Panc1 (cell line): ENCODE measurements at regions not wholly inside any gene's neighbourhood (a gene's known extent, or its start where the extent isn't known, plus 50 kb on each side); places are given as distances from the start of the nearest gene placed in this dataset.

Experiments used
- POLR2AphosphoS5 ChIP-seq: IDR thresholded peaks from 2 replicates; pipeline ENCODE4 v1.6.1; 2012; ENCODE audit warnings: mild to moderate bottlenecking, low read depth, low read length, moderate library complexity
- SIN3A ChIP-seq: IDR thresholded peaks from 2 replicates; pipeline ENCODE4 v1.6.1; 2012; ENCODE audit warnings: low read depth, mild to moderate bottlenecking, low read length, moderate library complexity, borderline replicate concordance; ENCODE audit not compliant: insufficient read depth
- TCF7L2 ChIP-seq: IDR thresholded peaks from 2 replicates; pipeline ENCODE4 v1.6.1; 2011; ENCODE audit warnings: mild to moderate bottlenecking, low read depth, low read length, inconsistent platforms
- TF ChIP-seq, protein P1 (sequence below): fragments of 450-650 bp; IDR thresholded peaks from 2 replicates; pipeline ENCODE4 v1.5.1; 2017; ENCODE audit warnings: mild to moderate bottlenecking
- TF ChIP-seq, protein P2 (sequence below), 2 experiments: IDR thresholded peaks; 2 replicates each; pipeline ENCODE4 v1.6.1; 2011 to 2012; ENCODE audit warnings: low read depth in 2 of 2, control low read depth in 1 of 2, low read length in 1 of 2, mild to moderate bottlenecking in 1 of 2, moderate library complexity in 1 of 2; ENCODE audit not compliant: insufficient read depth in 1 of 2

DNA sequence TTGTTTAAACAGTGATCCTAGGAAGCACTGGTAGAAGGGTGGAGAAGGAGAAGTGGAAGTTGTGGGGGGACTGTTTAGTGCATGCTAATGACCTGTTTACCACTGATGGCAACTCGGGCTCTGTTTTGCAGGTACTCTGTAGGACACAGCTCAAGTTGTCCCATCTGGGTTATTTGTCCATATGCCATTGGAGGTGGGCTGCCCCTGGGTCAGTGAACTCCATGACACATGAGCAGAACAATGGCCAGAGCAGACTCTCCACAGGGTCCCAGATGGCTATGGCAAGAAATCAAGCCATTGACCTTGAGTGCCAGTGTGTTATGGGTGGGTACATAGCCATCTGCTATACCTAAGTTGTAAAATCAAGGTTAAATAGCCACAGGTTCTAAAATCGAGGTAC lies 175.9 kb downstream of the GAS1 start:
- TF ChIP-seq, protein P1, sequence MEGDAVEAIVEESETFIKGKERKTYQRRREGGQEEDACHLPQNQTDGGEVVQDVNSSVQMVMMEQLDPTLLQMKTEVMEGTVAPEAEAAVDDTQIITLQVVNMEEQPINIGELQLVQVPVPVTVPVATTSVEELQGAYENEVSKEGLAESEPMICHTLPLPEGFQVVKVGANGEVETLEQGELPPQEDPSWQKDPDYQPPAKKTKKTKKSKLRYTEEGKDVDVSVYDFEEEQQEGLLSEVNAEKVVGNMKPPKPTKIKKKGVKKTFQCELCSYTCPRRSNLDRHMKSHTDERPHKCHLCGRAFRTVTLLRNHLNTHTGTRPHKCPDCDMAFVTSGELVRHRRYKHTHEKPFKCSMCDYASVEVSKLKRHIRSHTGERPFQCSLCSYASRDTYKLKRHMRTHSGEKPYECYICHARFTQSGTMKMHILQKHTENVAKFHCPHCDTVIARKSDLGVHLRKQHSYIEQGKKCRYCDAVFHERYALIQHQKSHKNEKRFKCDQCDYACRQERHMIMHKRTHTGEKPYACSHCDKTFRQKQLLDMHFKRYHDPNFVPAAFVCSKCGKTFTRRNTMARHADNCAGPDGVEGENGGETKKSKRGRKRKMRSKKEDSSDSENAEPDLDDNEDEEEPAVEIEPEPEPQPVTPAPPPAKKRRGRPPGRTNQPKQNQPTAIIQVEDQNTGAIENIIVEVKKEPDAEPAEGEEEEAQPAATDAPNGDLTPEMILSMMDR = no peak
- no peak for TF ChIP-seq SIN3A
- TF ChIP-seq, protein P2, sequence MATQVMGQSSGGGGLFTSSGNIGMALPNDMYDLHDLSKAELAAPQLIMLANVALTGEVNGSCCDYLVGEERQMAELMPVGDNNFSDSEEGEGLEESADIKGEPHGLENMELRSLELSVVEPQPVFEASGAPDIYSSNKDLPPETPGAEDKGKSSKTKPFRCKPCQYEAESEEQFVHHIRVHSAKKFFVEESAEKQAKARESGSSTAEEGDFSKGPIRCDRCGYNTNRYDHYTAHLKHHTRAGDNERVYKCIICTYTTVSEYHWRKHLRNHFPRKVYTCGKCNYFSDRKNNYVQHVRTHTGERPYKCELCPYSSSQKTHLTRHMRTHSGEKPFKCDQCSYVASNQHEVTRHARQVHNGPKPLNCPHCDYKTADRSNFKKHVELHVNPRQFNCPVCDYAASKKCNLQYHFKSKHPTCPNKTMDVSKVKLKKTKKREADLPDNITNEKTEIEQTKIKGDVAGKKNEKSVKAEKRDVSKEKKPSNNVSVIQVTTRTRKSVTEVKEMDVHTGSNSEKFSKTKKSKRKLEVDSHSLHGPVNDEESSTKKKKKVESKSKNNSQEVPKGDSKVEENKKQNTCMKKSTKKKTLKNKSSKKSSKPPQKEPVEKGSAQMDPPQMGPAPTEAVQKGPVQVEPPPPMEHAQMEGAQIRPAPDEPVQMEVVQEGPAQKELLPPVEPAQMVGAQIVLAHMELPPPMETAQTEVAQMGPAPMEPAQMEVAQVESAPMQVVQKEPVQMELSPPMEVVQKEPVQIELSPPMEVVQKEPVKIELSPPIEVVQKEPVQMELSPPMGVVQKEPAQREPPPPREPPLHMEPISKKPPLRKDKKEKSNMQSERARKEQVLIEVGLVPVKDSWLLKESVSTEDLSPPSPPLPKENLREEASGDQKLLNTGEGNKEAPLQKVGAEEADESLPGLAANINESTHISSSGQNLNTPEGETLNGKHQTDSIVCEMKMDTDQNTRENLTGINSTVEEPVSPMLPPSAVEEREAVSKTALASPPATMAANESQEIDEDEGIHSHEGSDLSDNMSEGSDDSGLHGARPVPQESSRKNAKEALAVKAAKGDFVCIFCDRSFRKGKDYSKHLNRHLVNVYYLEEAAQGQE (IDR thresholded peaks at IDR 0.05; ENCODE audit: insufficient read depth in 1 of 2, low read depth in 2 of 2, low read length in 1 of 2) = no peak
- TF ChIP-seq POLR2AphosphoS5 = no peak
- TF ChIP-seq TCF7L2 = no peak
